Tibial nerve (tissue), 4 donors: ENCODE measurements at regions not wholly inside any gene's neighbourhood (a gene's known extent, or its start where the extent isn't known, plus 50 kb on each side); places are given as distances from the start of the nearest gene placed in this dataset.

Experiments
- CTCF ChIP-seq, 5 experiments: fragments of 200-600 bp in 3 of 5; fragments of 450-650 bp in 2 of 5; sonication (generic) in 3 of 5; IDR thresholded peaks; one replicate each; pipeline ENCODE4 v1.5.1; 2016 to 2019; ENCODE audit warnings: antibody characterized with exemption in 5 of 5, mild to moderate bottlenecking in 3 of 5, moderate library complexity in 2 of 5
- EP300 ChIP-seq, 2 donors: sonication (generic); formaldehyde crosslinking; IDR thresholded peaks; one replicate each; pipeline ENCODE4 v1.6.1; 2017; ENCODE audit warnings: antibody characterized with exemption in 2 of 2, mild to moderate bottlenecking in 1 of 2

- TF ChIP-seq EP300 (IDR thresholded peaks at IDR 0.05), result no peak
- TF ChIP-seq CTCF (IDR thresholded peaks at IDR 0.05), result no peak
These were observed 79.4 kb upstream of the ZNF507 start for GRCh38 chr19:32265995-32266394.
